ENCODE measurements at regions not wholly inside any gene's neighbourhood (a gene's known extent, or its start where the extent isn't known, plus 50 kb on each side); places are given as distances from the start of the nearest gene placed in this dataset.

DNA sequence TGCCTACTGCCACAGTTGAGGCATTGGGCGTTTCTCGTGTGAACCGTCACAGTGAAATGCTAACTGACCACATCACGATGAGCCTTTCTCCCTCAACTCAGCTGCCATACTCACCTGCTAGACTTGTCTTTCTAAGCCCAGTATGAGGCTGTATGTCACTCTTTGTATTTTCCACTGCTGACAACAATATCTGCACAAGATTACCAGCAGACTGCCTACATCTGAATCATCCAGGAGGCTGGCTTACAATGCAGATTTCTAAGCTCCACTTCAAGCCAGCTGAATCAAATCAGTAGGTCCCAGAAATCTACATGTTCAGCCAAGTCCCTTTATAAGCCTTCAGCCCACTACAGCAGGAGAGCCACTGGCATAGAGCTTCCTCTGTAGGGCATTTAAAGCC, 355.0 kb upstream of the DUSP10 start:
- ChIA-PET CTCF (interaction anchor here (0.7 to 2.7 kb wide), 4 partner anchors 8 to 358 kb away, joined by 3 to 18 read pairs (median 4); no protein-coding TSS in a partner anchor), POLR2A (no interaction called here)
- TF ChIP-seq, protein P1, sequence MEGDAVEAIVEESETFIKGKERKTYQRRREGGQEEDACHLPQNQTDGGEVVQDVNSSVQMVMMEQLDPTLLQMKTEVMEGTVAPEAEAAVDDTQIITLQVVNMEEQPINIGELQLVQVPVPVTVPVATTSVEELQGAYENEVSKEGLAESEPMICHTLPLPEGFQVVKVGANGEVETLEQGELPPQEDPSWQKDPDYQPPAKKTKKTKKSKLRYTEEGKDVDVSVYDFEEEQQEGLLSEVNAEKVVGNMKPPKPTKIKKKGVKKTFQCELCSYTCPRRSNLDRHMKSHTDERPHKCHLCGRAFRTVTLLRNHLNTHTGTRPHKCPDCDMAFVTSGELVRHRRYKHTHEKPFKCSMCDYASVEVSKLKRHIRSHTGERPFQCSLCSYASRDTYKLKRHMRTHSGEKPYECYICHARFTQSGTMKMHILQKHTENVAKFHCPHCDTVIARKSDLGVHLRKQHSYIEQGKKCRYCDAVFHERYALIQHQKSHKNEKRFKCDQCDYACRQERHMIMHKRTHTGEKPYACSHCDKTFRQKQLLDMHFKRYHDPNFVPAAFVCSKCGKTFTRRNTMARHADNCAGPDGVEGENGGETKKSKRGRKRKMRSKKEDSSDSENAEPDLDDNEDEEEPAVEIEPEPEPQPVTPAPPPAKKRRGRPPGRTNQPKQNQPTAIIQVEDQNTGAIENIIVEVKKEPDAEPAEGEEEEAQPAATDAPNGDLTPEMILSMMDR (IDR thresholded peaks at IDR 0.05; ENCODE audit: insufficient read depth, low read length, missing control alignments), result no peak
- H3K4me3 ChIP-seq (ENCODE audit: low read depth, low read length), result no peak overlapping the region
- no peak for DNase-seq (ENCODE audit: low read depth, low spot score)

DNA sequence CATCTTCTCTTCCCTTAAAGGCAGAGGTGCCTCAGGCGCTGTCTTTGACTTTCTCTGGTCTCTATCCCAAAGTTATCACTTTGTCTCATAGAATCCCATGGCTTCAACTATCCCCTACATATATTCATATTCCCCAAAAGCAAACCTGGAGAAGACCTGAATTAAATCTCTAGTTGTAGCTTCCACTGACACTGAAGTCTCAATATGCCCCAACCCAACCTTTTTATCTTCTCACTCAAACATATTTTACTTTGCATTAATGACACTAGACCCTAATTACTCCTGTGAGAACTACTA, 354.5 kb upstream of the DUSP10 start:
- no peak overlapping the region for H3K4me3 ChIP-seq (ENCODE audit: low read depth, low read length)
- no peak for DNase-seq (ENCODE audit: low read depth, low spot score)
- ChIA-PET POLR2A (no interaction called here), CTCF (interaction anchor here (1.3 to 2.7 kb wide), 5 partner anchors 9 to 358 kb away, joined by 3 to 18 read pairs (median 5); no protein-coding TSS in a partner anchor)
- TF ChIP-seq, protein P1 (IDR thresholded peaks at IDR 0.05; ENCODE audit: insufficient read depth, low read length, missing control alignments), result no peak

DNA sequence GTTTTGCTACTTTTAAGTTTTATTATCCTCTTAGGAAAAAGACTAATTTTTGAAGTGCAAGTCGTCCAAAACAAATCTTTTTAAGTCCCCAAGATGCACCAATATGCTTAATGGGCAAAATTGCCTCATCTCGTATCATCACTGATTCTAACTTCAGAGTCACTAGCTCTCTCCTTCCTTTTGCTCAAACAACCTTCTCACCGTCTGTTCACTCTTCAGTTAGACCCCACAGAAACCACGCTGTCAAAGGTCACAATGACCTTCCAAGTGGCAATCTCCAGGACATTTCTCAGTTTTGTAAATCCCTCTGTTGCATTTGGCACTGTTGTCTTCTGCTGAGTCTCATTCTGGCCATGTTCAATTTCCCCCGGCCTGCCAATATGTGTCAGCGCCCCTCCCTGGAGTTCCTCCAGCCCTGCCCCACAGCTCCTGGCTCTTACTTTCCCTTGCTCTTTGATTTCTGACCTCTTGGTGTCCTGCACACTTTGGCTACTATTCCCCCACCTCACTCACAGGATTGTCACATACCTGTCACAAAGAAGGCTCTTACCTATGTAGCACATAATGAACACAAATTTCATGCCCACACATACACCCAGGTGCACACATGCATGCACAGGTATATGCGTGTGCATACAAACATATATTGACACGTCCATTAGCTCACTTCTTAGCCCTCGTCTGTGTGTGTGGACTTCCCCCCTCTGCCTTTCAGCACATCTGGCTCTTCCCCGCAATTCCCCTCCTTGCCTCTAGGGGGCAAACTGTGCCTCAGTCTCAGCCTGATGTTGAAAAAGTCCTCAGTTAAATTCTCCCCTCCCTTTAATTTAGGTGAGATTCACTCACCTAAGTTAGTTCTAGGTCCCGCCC, 354.0 kb upstream of the DUSP10 start:
- POLR2A ChIA-PET, result no interaction called here
- TF ChIP-seq, protein P1 (IDR thresholded peaks at IDR 0.05; ENCODE audit: insufficient read depth, low read length, missing control alignments), result peak; percentile 55
- CTCF ChIA-PET, result interaction anchor here (1.0 to 2.7 kb wide), 9 partner anchors 9 to 610 kb away, joined by 3 to 18 read pairs (median 4); no protein-coding TSS in a partner anchor
- no peak for DNase-seq (ENCODE audit: low read depth, low spot score)
- H3K4me3 ChIP-seq (ENCODE audit: low read depth, low read length), result no peak overlapping the region

DNA sequence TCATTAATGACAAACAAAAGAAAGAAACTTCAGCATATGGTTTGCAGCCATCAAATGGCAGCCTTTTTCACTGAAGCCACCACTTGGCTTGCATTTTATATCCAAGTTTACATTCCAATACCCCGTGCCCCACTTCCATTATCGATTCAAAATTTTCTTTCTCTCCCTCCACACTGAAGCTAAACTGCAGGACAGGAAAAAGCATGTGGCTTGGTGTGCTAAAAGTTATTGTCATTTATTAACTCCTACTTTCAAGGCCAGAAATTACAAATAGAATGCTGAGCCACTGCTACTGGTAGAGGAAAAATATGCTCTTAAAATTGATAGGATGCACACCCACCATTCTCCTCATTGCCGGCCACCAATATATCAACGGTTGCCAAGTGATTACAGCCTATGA, 351.6 kb upstream of the DUSP10 start:
- DNase-seq (ENCODE audit: low read depth, low spot score), result no peak
- ChIA-PET POLR2A (no interaction called here), CTCF (interaction anchor here (1.6 to 2.3 kb wide), 2 partner anchors 33 to 361 kb away, joined by 3 to 10 read pairs; no protein-coding TSS in a partner anchor)
- no peak overlapping the region for H3K4me3 ChIP-seq (ENCODE audit: low read depth, low read length)
- TF ChIP-seq, protein P1 (IDR thresholded peaks at IDR 0.05; ENCODE audit: insufficient read depth, low read length, missing control alignments), result no peak

DNA sequence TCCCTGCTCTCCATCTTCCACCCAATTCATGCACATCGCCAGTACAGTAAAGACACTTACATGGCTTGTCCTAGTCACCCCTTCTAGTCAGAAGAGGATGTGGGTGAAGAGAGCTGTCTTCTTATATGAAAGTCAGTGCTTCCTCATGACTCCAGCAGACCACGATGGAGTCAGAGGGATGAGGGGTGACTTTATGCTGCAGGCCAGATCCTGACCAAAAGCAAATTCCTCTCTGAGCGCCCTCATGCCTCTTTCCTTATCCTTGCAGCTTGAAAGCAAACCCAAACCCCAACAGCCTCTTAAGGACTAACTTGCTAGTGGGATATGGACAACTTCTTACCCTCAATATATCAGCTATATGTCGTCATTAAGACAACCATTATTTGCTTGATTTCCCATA, 348.2 kb upstream of the DUSP10 start:
- DNase-seq (ENCODE audit: low read depth, low spot score), result peak; percentile 58
- no peak overlapping the region for H3K4me3 ChIP-seq (ENCODE audit: low read depth, low read length)
- ChIA-PET POLR2A (no interaction called here), CTCF (interaction anchor here (0.7 to 1.2 kb wide), 4 partner anchors 19 to 366 kb away, joined by 3 read pairs; no protein-coding TSS in a partner anchor)
- TF ChIP-seq, protein P1 (IDR thresholded peaks at IDR 0.05; ENCODE audit: insufficient read depth, low read length, missing control alignments), result no peak

DNA sequence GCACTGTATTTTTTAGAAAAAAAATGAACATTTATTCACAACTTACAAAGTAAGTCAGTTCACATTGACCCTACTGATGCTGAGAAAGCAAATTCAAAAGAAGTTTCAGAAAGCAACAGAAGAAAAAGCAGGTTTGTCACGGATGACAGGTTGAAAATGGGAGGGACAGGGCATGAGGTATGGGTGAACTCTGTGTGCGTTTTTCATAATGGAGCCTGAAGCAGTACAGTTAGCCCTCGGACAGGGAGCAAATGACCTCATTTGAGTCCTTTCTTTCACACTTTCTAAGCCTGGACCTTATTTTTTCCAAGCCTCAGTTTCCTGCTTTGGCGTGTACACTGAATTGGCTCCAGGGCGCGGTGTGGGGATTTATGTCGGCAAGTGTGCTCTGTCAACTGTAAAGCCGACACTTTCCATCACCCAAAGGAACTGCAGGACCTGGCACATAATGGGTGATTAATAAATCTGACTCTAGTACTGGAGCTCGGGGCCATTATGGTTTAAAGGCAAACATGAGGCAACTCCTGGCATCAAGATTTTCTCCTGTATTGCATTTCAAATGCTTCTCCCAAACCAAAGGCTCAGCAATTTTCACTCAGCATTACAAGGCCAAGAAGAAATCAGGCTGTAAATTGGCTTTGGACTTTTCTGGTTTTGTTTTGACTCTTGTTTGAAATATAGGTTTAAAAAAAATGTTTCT, 345.5 kb upstream of the DUSP10 start:
- POLR2A ChIA-PET, result no interaction called here
- no peak overlapping the region for H3K4me3 ChIP-seq (ENCODE audit: low read depth, low read length)
- DNase-seq (ENCODE audit: low read depth, low spot score), result no peak
- CTCF ChIA-PET, result interaction anchor here (1.2 kb wide), 1 partner anchor 13 kb away, joined by 4 read pairs; no protein-coding TSS in a partner anchor
- TF ChIP-seq, protein P1 (IDR thresholded peaks at IDR 0.05; ENCODE audit: insufficient read depth, low read length, missing control alignments), result no peak
